Neural cell (in vitro differentiated cells): ENCODE measurements at regions not wholly inside any gene's neighbourhood (a gene's known extent, or its start where the extent isn't known, plus 50 kb on each side); places are given as distances from the start of the nearest gene placed in this dataset.

Experiments used
- H2AFZ ChIP-seq: fragments of 200-600, 300-800 bp; sonication (generic), shearing (Covaris generic); 2 replicates; pipeline ENCODE4 v1.6.0; 2014; ENCODE audit warnings: low read depth, mild to moderate bottlenecking, antibody characterized with exemption, low read length, moderate library complexity
- H3F3A ChIP-seq: fragments of 200-600 bp; shearing (Covaris generic); 2 replicates; pipeline ENCODE4 v1.6.1; 2016; ENCODE audit warnings: mild to moderate bottlenecking, moderate library complexity, mixed read lengths, antibody characterized with exemption, low read length; ENCODE audit not compliant: insufficient read depth, poor library complexity, severe bottlenecking
- H3K27ac ChIP-seq: fragments of 200-600, 300-800 bp; sonication (generic), shearing (Covaris generic); 2 replicates; pipeline ENCODE4 v1.5.1; 2014; ENCODE audit warnings: mild to moderate bottlenecking, low read length, moderate library complexity
- H3K27me3 ChIP-seq: fragments of 300-800, 200-600 bp; sonication (generic), shearing (Covaris generic); 2 replicates; pipeline ENCODE4 v1.6.0; 2014; ENCODE audit warnings: mild to moderate bottlenecking, low read depth, low read length, moderate library complexity; ENCODE audit not compliant: insufficient read depth
- H3K36me3 ChIP-seq: fragments of 300-800, 200-600 bp; sonication (generic), shearing (Covaris generic); 2 replicates; pipeline ENCODE4 v1.5.1; 2014; ENCODE audit warnings: mild to moderate bottlenecking, antibody characterized with exemption, low read length, moderate library complexity; ENCODE audit not compliant: insufficient read depth
- H3K4me2 ChIP-seq: fragments of 300-800, 200-600 bp; sonication (generic), shearing (Covaris generic); 2 replicates; pipeline ENCODE4 v1.6.0; 2014; ENCODE audit warnings: mild to moderate bottlenecking, low read length
- H3K4me3 ChIP-seq: fragments of 300-800, 200-600 bp; sonication (generic), shearing (Covaris generic); 2 replicates; pipeline ENCODE4 v1.5.1; 2014; ENCODE audit warnings: mild to moderate bottlenecking, low read length, moderate library complexity
- H3K79me2 ChIP-seq: fragments of 200-600 bp; shearing (Covaris generic); replicated peaks from 2 replicates; pipeline ENCODE4 v1.6.0; 2014; ENCODE audit warnings: mild to moderate bottlenecking, low read length, moderate library complexity; ENCODE audit not compliant: insufficient read depth
- H3K9ac ChIP-seq: fragments of 300-800, 200-600 bp; sonication (generic), shearing (Covaris generic); 2 replicates; pipeline ENCODE4 v1.6.1; 2016; ENCODE audit warnings: mild to moderate bottlenecking, low read length, mixed read lengths
- H3K9me2 ChIP-seq: fragments of 200-600 bp; shearing (Covaris generic); 2 replicates; pipeline ENCODE4 v1.6.1; 2016; ENCODE audit warnings: mild to moderate bottlenecking, low read length, mixed read lengths; ENCODE audit not compliant: insufficient read depth
- H3K9me3 ChIP-seq: fragments of 200-600, 300-800 bp; sonication (generic), shearing (Covaris generic); 2 replicates; pipeline ENCODE4 v1.6.1; 2016; ENCODE audit warnings: mild to moderate bottlenecking, mixed run types, low read length, moderate library complexity, mixed read lengths
- H4K20me1 ChIP-seq: fragments of 200-600 bp; shearing (Covaris generic); 2 replicates; pipeline ENCODE4 v1.6.1; 2016; ENCODE audit warnings: mild to moderate bottlenecking, mixed run types; ENCODE audit not compliant: insufficient read depth
- CTCF ChIP-seq: fragments of 450-650 bp; IDR thresholded peaks from 2 replicates; pipeline ENCODE4 v1.5.1; 2014; ENCODE audit warnings: antibody characterized with exemption, mild to moderate bottlenecking, moderate library complexity; ENCODE audit not compliant: poor library complexity, severe bottlenecking
- EP300 ChIP-seq: fragments of 450-650 bp; conservative IDR thresholded peaks from 2 replicates; pipeline ENCODE4 v1.6.1; 2014; ENCODE audit warnings: antibody characterized with exemption, mild to moderate bottlenecking, moderate library complexity; ENCODE audit not compliant: poor library complexity, severe bottlenecking
- EZH2 ChIP-seq: fragments of 200-600, 300-800 bp; shearing (Covaris generic), sonication (generic); IDR thresholded peaks from 2 replicates; pipeline ENCODE4 v1.6.1; 2014; ENCODE audit warnings: antibody characterized with exemption, low read length, borderline replicate concordance, mild to moderate bottlenecking; ENCODE audit not compliant: insufficient read depth, poor library complexity, severe bottlenecking
- MXI1 ChIP-seq: fragments of 450-650 bp; conservative IDR thresholded peaks from 2 replicates; pipeline ENCODE4 v1.6.1; 2014; ENCODE audit warnings: antibody characterized with exemption, mild to moderate bottlenecking; ENCODE audit not compliant: poor library complexity, severe bottlenecking
- POLR2AphosphoS5 ChIP-seq: IDR thresholded peaks from 2 replicates; pipeline ENCODE4 v1.6.1; 2012
- RAD21 ChIP-seq: fragments of 450-650 bp; conservative IDR thresholded peaks from 2 replicates; pipeline ENCODE4 v1.6.1; 2014; ENCODE audit warnings: antibody characterized with exemption, mild to moderate bottlenecking, moderate library complexity
- REST ChIP-seq: IDR thresholded peaks from 2 replicates; pipeline ENCODE4 v1.6.1; 2012; ENCODE audit warnings: borderline replicate concordance
- SMC3 ChIP-seq: fragments of 450-650 bp; conservative IDR thresholded peaks from 2 replicates; pipeline ENCODE4 v1.6.1; 2014; ENCODE audit warnings: antibody characterized with exemption, mild to moderate bottlenecking, moderate library complexity; ENCODE audit not compliant: poor library complexity
- TAF1 ChIP-seq: IDR thresholded peaks from 2 replicates; pipeline ENCODE4 v1.6.1; 2012; ENCODE audit warnings: low read depth

- H3K4me3 ChIP-seq, result no peak overlapping the region
- no peaks in the 10 kb centered on the region for H3K79me2 ChIP-seq
- TF ChIP-seq EZH2 (no peak), RAD21 (no peak), TAF1 (no peak), CTCF (no peak), POLR2AphosphoS5 (no peak), MXI1 (no peak), REST (no peak), SMC3 (no peak), EP300 (no peak)
- no peak overlapping the region for H3K9ac ChIP-seq
- no peaks in the 10 kb centered on the region for H3K27me3 ChIP-seq
- H2AFZ ChIP-seq, result no peak overlapping the region
- no peak overlapping the region for H3K27ac ChIP-seq
- no peaks in the 10 kb centered on the region for H4K20me1 ChIP-seq
- no peaks in the 10 kb centered on the region for H3K36me3 ChIP-seq
- no peaks in the 10 kb centered on the region for H3K9me3 ChIP-seq
- H3F3A ChIP-seq, result no peaks in the 10 kb centered on the region
- no peak overlapping the region for H3K4me2 ChIP-seq
- H3K9me2 ChIP-seq, result no peaks in the 10 kb centered on the region
These were observed 75.5 kb upstream of the RET start for GRCh38 chr10:43001427-43001795.

GRCh38 chr10:43002596-43002995, 74.3 kb upstream of the RET start:
- no peak overlapping the region for H3K4me2 ChIP-seq

More at GRCh38 chr10:43002596-43002995, 74.3 kb upstream of the RET start:
- H3K9me2 ChIP-seq, result no peaks in the 10 kb centered on the region
- no peaks in the 10 kb centered on the region for H4K20me1 ChIP-seq
- no peaks in the 10 kb centered on the region for H3K9me3 ChIP-seq
- TF ChIP-seq REST, result no peak
- TF ChIP-seq SMC3, result no peak
- no peaks in the 10 kb centered on the region for H3K27me3 ChIP-seq
- no peak overlapping the region for H3K9ac ChIP-seq
- no peak overlapping the region for H3K4me3 ChIP-seq
- H3K36me3 ChIP-seq, result no peaks in the 10 kb centered on the region
- no peaks in the 10 kb centered on the region for H3K79me2 ChIP-seq
- no peak overlapping the region for H3K27ac ChIP-seq
- H3F3A ChIP-seq, result no peaks in the 10 kb centered on the region
- H2AFZ ChIP-seq, result no peak overlapping the region
